ENCODE measurements at regions not wholly inside any gene's neighbourhood (a gene's known extent, or its start where the extent isn't known, plus 50 kb on each side); places are given as distances from the start of the nearest gene placed in this dataset.
A peak's percentile ranks its signal among the peaks of the same experiment; 100 is the strongest.

GRCh38 chr1:91584878-91585277, 84.2 kb downstream of the CDC7 start:
- DNase-seq (ENCODE audit: low read depth): no peak
- TF ChIP-seq CTCF (conservative IDR thresholded peaks at IDR 0.05; ENCODE audit: low read depth, low read length): no peak
- no peak overlapping the region for H3K4me3 ChIP-seq (ENCODE audit: low read depth, low read length)

- no peak for TF ChIP-seq CTCF (conservative IDR thresholded peaks at IDR 0.05; ENCODE audit: low read depth, low read length)
These were observed 84.9 kb downstream of the CDC7 start for GRCh38 chr1:91585502-91585901.

GRCh38 chr1:91585982-91586381, 85.3 kb downstream of the CDC7 start:
- TF ChIP-seq CTCF (conservative IDR thresholded peaks at IDR 0.05; ENCODE audit: low read depth, low read length): no peak
- no peak overlapping the region for H3K4me3 ChIP-seq (ENCODE audit: low read depth, low read length)
- no peak for DNase-seq (ENCODE audit: low read depth)

More at GRCh38 chr1:91585502-91585901, 84.9 kb downstream of the CDC7 start:
- H3K4me3 ChIP-seq (ENCODE audit: low read depth, low read length): no peak overlapping the region
- no peak for DNase-seq (ENCODE audit: low read depth)

- H3K4me3 ChIP-seq (ENCODE audit: low read depth, low read length): no peak overlapping the region
- no peak for DNase-seq (ENCODE audit: low read depth)
- no peak for TF ChIP-seq CTCF (conservative IDR thresholded peaks at IDR 0.05; ENCODE audit: low read depth, low read length)
These were observed 88.8 kb downstream of the CDC7 start for GRCh38 chr1:91589437-91589836.

- no peak for TF ChIP-seq CTCF (conservative IDR thresholded peaks at IDR 0.05; ENCODE audit: low read depth, low read length)
- peak; percentile 29 for DNase-seq (ENCODE audit: low read depth)
- H3K4me3 ChIP-seq (ENCODE audit: low read depth, low read length): no peak overlapping the region
These were observed 90.7 kb downstream of the CDC7 start for GRCh38 chr1:91591175-91591974.

- DNase-seq (ENCODE audit: low read depth): no peak
- no peak for TF ChIP-seq CTCF (conservative IDR thresholded peaks at IDR 0.05; ENCODE audit: low read depth, low read length)
- no peak overlapping the region for H3K4me3 ChIP-seq (ENCODE audit: low read depth, low read length)
These were observed 92.2 kb downstream of the CDC7 start for GRCh38 chr1:91592716-91593477.

Data from choroid plexus epithelial cell (primary cell).